Globus pallidus (tissue), 1 donor: ENCODE measurements at regions not wholly inside any gene's neighbourhood (a gene's known extent, or its start where the extent isn't known, plus 50 kb on each side); places are given as distances from the start of the nearest gene placed in this dataset.

Experiments
- DNase-seq: peaks from one replicate; pipeline ENCODE4 v3.0.0-alpha.2; 2015; ENCODE audit warnings: low spot score

GRCh38 chr5:164600929-164601535, 1095.6 kb downstream of the MAT2B start:
- DNase-seq, result no peak

- DNase-seq, result no peak
These were observed 1103.1 kb downstream of the MAT2B start for GRCh38 chr5:164608507-164608906.

- DNase-seq, result no peak
These were observed 1105.0 kb downstream of the MAT2B start for GRCh38 chr5:164610374-164610773.

GRCh38 chr5:164614707-164615106, 1109.3 kb downstream of the MAT2B start:
- DNase-seq, result no peak

- no peak for DNase-seq
These were observed 1111.9 kb downstream of the MAT2B start for GRCh38 chr5:164617290-164617689.

- DNase-seq, result no peak
These were observed 1121.6 kb downstream of the MAT2B start for GRCh38 chr5:164627021-164627420.

- DNase-seq, result no peak
These were observed 1131.0 kb downstream of the MAT2B start for GRCh38 chr5:164636456-164636855.

- no peak for DNase-seq
These were observed 1132.6 kb downstream of the MAT2B start for GRCh38 chr5:164637931-164638521.

GRCh38 chr5:164649266-164649665, 1143.8 kb downstream of the MAT2B start:
- DNase-seq, result no peak

- DNase-seq, result no peak
These were observed 1145.0 kb downstream of the MAT2B start for GRCh38 chr5:164650427-164650826.

GRCh38 chr5:164651546-164652275, 1146.3 kb downstream of the MAT2B start:
- DNase-seq, result no peak

GRCh38 chr5:164652276-164652660, 1146.8 kb downstream of the MAT2B start:
- DNase-seq, result no peak

- DNase-seq, result no peak
These were observed 1158.0 kb downstream of the MAT2B start for GRCh38 chr5:164663198-164663989.

- DNase-seq, result no peak
These were observed 1166.2 kb downstream of the MAT2B start for GRCh38 chr5:164671640-164672039.

- DNase-seq, result no peak
These were observed 1166.8 kb downstream of the MAT2B start for GRCh38 chr5:164672205-164672604.

- DNase-seq, result no peak
These were observed 1167.7 kb downstream of the MAT2B start for GRCh38 chr5:164672931-164673694.

GRCh38 chr5:164679461-164679860, 1174.0 kb downstream of the MAT2B start:
- no peak for DNase-seq

- DNase-seq, result no peak
These were observed 1174.8 kb downstream of the MAT2B start for GRCh38 chr5:164680216-164680615.

- no peak for DNase-seq
These were observed 1175.5 kb downstream of the MAT2B start for GRCh38 chr5:164680812-164681520.

- DNase-seq, result no peak
These were observed 1182.0 kb downstream of the MAT2B start for GRCh38 chr5:164687391-164687790.

- DNase-seq, result no peak
These were observed 1183.0 kb downstream of the MAT2B start for GRCh38 chr5:164688437-164688836.
